ENCODE measurements at regions not wholly inside any gene's neighbourhood (a gene's known extent, or its start where the extent isn't known, plus 50 kb on each side); places are given as distances from the start of the nearest gene placed in this dataset.

DNA sequence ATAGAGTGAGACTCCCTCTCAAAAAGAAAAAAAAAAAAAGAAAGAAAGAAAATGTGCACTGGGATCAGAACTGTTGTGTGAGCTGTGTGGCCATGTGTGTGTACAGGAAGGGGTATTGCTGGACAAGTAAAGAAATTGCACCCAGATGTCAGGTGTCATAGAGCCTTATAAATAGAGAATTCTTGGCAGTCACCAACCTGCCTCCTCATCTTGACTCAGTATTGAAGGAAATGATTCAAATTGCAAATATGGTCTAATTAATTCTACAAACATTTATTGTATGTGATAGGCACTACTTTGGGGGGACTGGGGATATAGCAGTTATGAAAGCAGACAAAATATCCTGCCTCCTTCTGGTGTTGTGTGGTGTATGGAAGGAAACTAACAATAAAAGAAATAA, 243.8 kb upstream of the TTC14 start:
- Histone ChIP-seq H3K27me3 (replicated peaks; ENCODE audit: insufficient read depth, low read depth, low read length, poor library complexity) (no peaks in the 10 kb centered on the region), H3K36me3 (ENCODE audit: insufficient read depth, low read length, poor library complexity, severe bottlenecking) (no peaks in the 10 kb centered on the region), H3K4me3 (ENCODE audit: low read depth, low read length, poor library complexity, severe bottlenecking) (no peak overlapping the region), H3K4me1 (ENCODE audit: insufficient read depth, low read length, poor library complexity, severe bottlenecking) (no peaks in the 10 kb centered on the region), H3K27ac (ENCODE audit: low read depth, low read length, poor library complexity, severe bottlenecking) (no peak overlapping the region), H3K9me3 (ENCODE audit: low read depth, low read length, poor library complexity, severe bottlenecking) (no peaks in the 10 kb centered on the region)
- intact Hi-C loops (cut with micrococcal nuclease; ENCODE audit: unreplicated experiment) = no loop called here
- BruUV-seq (replicated peaks) = no TSS peak
- TF ChIP-seq EZH2 (IDR thresholded peaks at IDR 0.05; ENCODE audit: borderline replicate concordance, low read depth, low read length, poor library complexity, severe bottlenecking) (no peak), CTCF (conservative IDR thresholded peaks at IDR 0.05; ENCODE audit: low read depth, low read length) (no peak)
- DNase-seq (ENCODE audit: low spot score) = no peak
- POLR2A ChIA-PET (ENCODE audit: low non-redundant PET) = no interaction called here
- CTCF ChIA-PET = interaction anchor here (0.7 kb wide), 1 partner anchor 620 kb away, joined by 3 read pairs; no protein-coding TSS in a partner anchor

- TF ChIP-seq EZH2 (IDR thresholded peaks at IDR 0.05; ENCODE audit: borderline replicate concordance, low read depth, low read length, poor library complexity, severe bottlenecking) = no peak
- no peak for TF ChIP-seq CTCF (conservative IDR thresholded peaks at IDR 0.05; ENCODE audit: low read depth, low read length)
- Histone ChIP-seq H3K4me1 (ENCODE audit: insufficient read depth, low read length, poor library complexity, severe bottlenecking) (no peaks in the 10 kb centered on the region), H3K9me3 (ENCODE audit: low read depth, low read length, poor library complexity, severe bottlenecking) (no peaks in the 10 kb centered on the region), H3K36me3 (ENCODE audit: insufficient read depth, low read length, poor library complexity, severe bottlenecking) (no peaks in the 10 kb centered on the region), H3K4me3 (ENCODE audit: low read depth, low read length, poor library complexity, severe bottlenecking) (no peak overlapping the region), H3K27me3 (replicated peaks; ENCODE audit: insufficient read depth, low read depth, low read length, poor library complexity) (no peaks in the 10 kb centered on the region), H3K27ac (ENCODE audit: low read depth, low read length, poor library complexity, severe bottlenecking) (no peak overlapping the region)
- intact Hi-C loops (cut with micrococcal nuclease; ENCODE audit: unreplicated experiment) = no loop called here
- ChIA-PET POLR2A (ENCODE audit: low non-redundant PET) (no interaction called here), CTCF (no interaction called here)
- no TSS peak for BruUV-seq (replicated peaks)
- no peak for DNase-seq (ENCODE audit: low spot score)
Measured at GRCh38 chr3:180359061-180359952, 242.7 kb upstream of the TTC14 start.

DNA sequence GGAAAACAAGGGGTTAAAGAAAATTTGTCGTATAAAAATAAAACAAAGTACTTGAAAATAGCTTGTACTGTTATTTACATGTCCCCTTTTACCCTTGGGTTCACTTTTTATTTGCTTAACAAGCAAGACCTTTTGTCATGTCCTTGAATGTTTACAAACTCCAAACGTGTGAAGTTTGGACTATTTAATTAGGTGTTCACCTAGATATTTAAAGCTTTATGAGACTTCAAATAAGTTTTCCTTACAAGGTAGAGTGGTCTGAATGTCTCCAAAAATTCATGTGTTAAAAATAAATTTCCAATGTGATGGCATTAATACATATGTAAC, 242.0 kb upstream of the TTC14 start:
- H3K4me3 ChIP-seq (ENCODE audit: low read depth, low read length, poor library complexity, severe bottlenecking) = no peak overlapping the region
- no TSS peak for BruUV-seq (replicated peaks)

More for the DNA sequence above, 242.0 kb upstream of the TTC14 start:
- no peak overlapping the region for H3K27ac ChIP-seq (ENCODE audit: low read depth, low read length, poor library complexity, severe bottlenecking)
- H3K9me3 ChIP-seq (ENCODE audit: low read depth, low read length, poor library complexity, severe bottlenecking) = no peaks in the 10 kb centered on the region
- no peak for DNase-seq (ENCODE audit: low spot score)
- CTCF ChIA-PET = no interaction called here
- no peaks in the 10 kb centered on the region for H3K4me1 ChIP-seq (ENCODE audit: insufficient read depth, low read length, poor library complexity, severe bottlenecking)
- no peak for TF ChIP-seq EZH2 (IDR thresholded peaks at IDR 0.05; ENCODE audit: borderline replicate concordance, low read depth, low read length, poor library complexity, severe bottlenecking)
- TF ChIP-seq CTCF (conservative IDR thresholded peaks at IDR 0.05; ENCODE audit: low read depth, low read length) = no peak
- POLR2A ChIA-PET (ENCODE audit: low non-redundant PET) = no interaction called here
- intact Hi-C loops (cut with micrococcal nuclease; ENCODE audit: unreplicated experiment) = no loop called here
- no peaks in the 10 kb centered on the region for H3K27me3 ChIP-seq (replicated peaks; ENCODE audit: insufficient read depth, low read depth, low read length, poor library complexity)
- no peaks in the 10 kb centered on the region for H3K36me3 ChIP-seq (ENCODE audit: insufficient read depth, low read length, poor library complexity, severe bottlenecking)
